Ovary (tissue), 7 donors: ENCODE measurements at regions not wholly inside any gene's neighbourhood (a gene's known extent, or its start where the extent isn't known, plus 50 kb on each side); places are given as distances from the start of the nearest gene placed in this dataset.
"Not testable (repeated sequence)": the region's sequence is repeated elsewhere in the genome, so short reads cannot be mapped to it uniquely, and the experiment has no call there.

Source experiments
- DNase-seq, 5 donors: peaks; one replicate each; pipeline ENCODE4 v3.0.0-alpha.2; 2019 to 2020
- H3K27ac ChIP-seq, 2 donors: fragments of 200-600 bp; one replicate each; pipeline versions ENCODE4 v1.5.1 to v1.8.0; 2019 to 2022
- H3K27me3 ChIP-seq: fragments of 200-600 bp; one replicate; pipeline ENCODE4 v1.8.0; 2022
- H3K36me3 ChIP-seq: fragments of 200-600 bp; sonication (generic); one replicate; pipeline ENCODE4 v1.5.1; 2019
- H3K4me1 ChIP-seq: one replicate; pipeline ENCODE4 v1.8.1; 2013; ENCODE audit warnings: mild to moderate bottlenecking, moderate library complexity; ENCODE audit not compliant: insufficient read depth
- H3K4me3 ChIP-seq: fragments of 200-600 bp; sonication (generic); one replicate; pipeline ENCODE4 v1.5.1; 2017
- H3K9me3 ChIP-seq, 2 donors: fragments of 200-600 bp in 1 of 2; sonication (generic) in 1 of 2; one replicate each; pipeline versions ENCODE4 v1.5.1 to v1.8.1; 2013 to 2019; ENCODE audit warnings: mild to moderate bottlenecking in 1 of 2, moderate library complexity in 1 of 2
- CTCF ChIP-seq, 3 donors: fragments of 450-650 bp in 2 of 3; fragments of 200-600 bp in 1 of 3; IDR thresholded peaks; one replicate each; pipeline versions ENCODE4 v1.5.1 to v1.8.0; 2016 to 2022; ENCODE audit warnings: antibody characterized with exemption in 3 of 3, mild to moderate bottlenecking in 1 of 3
- EP300 ChIP-seq: sonication (generic); formaldehyde crosslinking; IDR thresholded peaks from one replicate; pipeline ENCODE4 v1.6.1; 2017; ENCODE audit warnings: antibody characterized with exemption
- POLR2A ChIP-seq: fragments of 450-650 bp; IDR thresholded peaks from one replicate; pipeline ENCODE4 v1.6.1; 2017; ENCODE audit warnings: antibody characterized with exemption, mild to moderate bottlenecking, moderate library complexity
- WGBS, 3 donors: extraction: QIAGEN DNeasy Blood & Tissue Kit in 1 of 3; methylation state at CpG; one replicate each; pipeline versions ENCODE4 v1.1.5 to v1.1.7; 2013 to 2017; 5-methylcytosine and 5-hydroxymethylcytosine counted together
- intact Hi-C, 4 donors: fragments of 100-400 bp; cut with DNase I; formaldehyde crosslinking; loops; one replicate each; pipeline versions ENCODE4 v1.11.0 to v1.15.1; 2022 to 2023
- donor health status: DM: no; HTN: no; CAD: no; lungs with moderate emphysema.
- donor health status: DM: no; HTN: no; CAD: no.
- donor health status: Bipolar disorder and iron deficiency.
- donor health status: DM: no; HTN: no; CAD: no.
- donor health status: DM: yes; HTN: yes; CAD: no.

DNA sequence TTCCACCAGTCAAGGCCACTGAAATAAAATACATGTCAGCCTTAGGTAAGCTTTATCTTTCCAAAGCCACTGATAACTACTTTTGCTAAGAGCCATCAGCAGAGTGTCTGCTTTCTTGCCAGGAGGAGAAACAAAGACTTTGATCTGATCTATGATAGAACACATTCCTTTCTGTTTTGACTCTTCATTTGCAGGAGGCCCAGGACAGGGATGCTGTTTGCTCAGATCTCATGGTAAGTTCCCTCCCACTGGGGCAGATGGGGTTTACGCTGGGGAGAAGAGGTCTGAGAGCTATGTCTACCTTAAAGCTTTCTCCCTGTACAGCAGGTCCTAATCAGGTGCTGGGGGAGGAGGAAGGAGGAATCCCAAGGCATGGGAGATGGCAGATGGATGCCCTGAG, 497.6 kb downstream of the NTRK2 start:
- whole genome bisulfite sequencing, 3 donors = 71 to 86% (median 77%) methylated on average over 1 of the region's 1 CpG
- Histone ChIP-seq H3K36me3 (no peaks in the 10 kb centered on the region), H3K9me3 (no peaks in the 10 kb centered on the region), H3K4me3 (no peak overlapping the region), H3K27me3 (no peaks in the 10 kb centered on the region), H3K27ac (no peak overlapping the region), H3K4me1 (no peaks in the 10 kb centered on the region)
- DNase-seq = no peak
- TF ChIP-seq POLR2A = no peak
- TF ChIP-seq CTCF (IDR thresholded peaks at IDR 0.05) = no peak
- TF ChIP-seq EP300 = no peak
- intact Hi-C loops = no loop called here

DNA sequence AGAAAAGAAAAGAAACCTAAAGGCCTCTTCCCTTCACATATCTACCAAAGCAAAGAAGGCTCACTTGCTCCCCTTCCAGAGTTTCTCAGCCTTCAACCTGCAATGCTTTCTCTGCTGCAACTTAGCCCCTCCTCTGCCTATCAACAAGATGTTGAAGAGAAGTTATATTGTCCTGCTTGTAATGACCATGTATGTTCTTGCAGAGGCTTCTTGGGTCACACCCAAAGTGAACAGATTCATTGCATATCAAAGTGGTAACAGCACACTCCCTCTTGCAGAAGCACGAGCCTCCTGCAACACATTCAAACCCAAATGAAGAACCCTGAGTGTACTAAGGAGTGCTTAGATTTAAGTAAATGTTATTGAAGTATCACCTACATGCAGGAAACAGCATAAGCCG, 494.3 kb downstream of the NTRK2 start:
- TF ChIP-seq POLR2A (no peak), EP300 (no peak), CTCF (IDR thresholded peaks at IDR 0.05) (no peak)
- 77 to 91% (median 82%) methylated on average over 2 of the region's 2 CpGs for WGBS, 3 donors
- intact Hi-C loops = no loop called here
- no peaks in the 10 kb centered on the region for H3K4me1 ChIP-seq
- H3K27me3 ChIP-seq = no peaks in the 10 kb centered on the region
- no peaks in the 10 kb centered on the region for H3K9me3 ChIP-seq
- no peak for DNase-seq
- H3K27ac ChIP-seq = no peak overlapping the region
- no peaks in the 10 kb centered on the region for H3K36me3 ChIP-seq
- no peak overlapping the region for H3K4me3 ChIP-seq

- H3K27ac ChIP-seq = no peak overlapping the region
- no peak for TF ChIP-seq POLR2A
- no peak for TF ChIP-seq CTCF (IDR thresholded peaks at IDR 0.05)
- no peak for TF ChIP-seq EP300
- 90 to 91% (median 91%) methylated on average over 1 of the region's 1 CpG for WGBS, 3 donors
Observed at GRCh38 chr9:85163415-85163814, 493.9 kb downstream of the NTRK2 start.

DNA sequence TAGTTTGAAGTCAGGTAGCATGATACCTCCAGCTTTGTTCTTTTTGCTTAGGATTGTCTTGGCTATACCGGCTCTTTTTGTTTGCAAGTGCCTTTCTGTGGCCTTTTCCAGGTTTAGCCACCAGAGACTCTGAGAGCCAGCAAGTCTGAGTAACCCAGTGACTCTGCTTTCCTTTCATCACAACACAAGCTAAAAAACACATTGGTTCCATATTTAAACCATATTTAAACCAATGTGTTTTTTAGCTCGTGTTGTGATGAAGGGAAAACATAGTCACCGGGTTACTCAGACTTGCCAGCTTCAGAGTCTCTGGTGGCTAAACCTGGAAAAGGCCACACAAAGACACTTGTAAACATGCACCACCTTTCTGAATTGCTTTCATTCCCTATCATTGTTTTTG, 493.3 kb downstream of the NTRK2 start:
- no peak overlapping the region for H3K27ac ChIP-seq
- WGBS, 3 donors = 54 to 73% (median 60%) methylated on average over 3 of the region's 3 CpGs
- intact Hi-C loops = no loop called here

More at GRCh38 chr9:85163415-85163814, 493.9 kb downstream of the NTRK2 start:
- Histone ChIP-seq H3K36me3 (no peaks in the 10 kb centered on the region), H3K4me3 (no peak overlapping the region), H3K4me1 (no peaks in the 10 kb centered on the region), H3K9me3 (no peaks in the 10 kb centered on the region), H3K27me3 (no peaks in the 10 kb centered on the region)
- intact Hi-C loops = no loop called here
- DNase-seq = no peak

DNA sequence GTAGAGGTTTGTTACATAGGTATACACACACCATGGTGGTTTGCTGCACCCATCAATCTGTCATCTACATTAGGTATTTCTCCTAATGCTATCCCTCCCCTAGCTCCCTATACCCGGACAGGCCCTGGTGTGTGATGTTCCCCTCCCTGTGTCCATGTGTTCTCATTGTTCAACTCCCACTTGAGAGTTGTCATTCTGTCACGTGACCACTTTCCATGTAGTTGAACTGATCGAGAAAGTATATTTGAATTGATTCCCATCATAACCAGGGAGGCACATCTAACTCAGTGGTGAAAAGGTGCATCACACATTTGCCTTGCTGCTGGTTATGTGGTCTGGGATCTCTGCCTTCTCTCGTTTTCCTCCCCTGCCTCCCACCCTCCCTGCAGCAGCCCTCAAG, 491.4 kb downstream of the NTRK2 start:
- intact Hi-C loops, H3K9me3 ChIP-seq: not testable (repeated sequence)

More for the DNA sequence above, 493.3 kb downstream of the NTRK2 start:
- TF ChIP-seq POLR2A = no peak
- no peak for TF ChIP-seq EP300
- TF ChIP-seq CTCF (IDR thresholded peaks at IDR 0.05) = no peak
- Histone ChIP-seq H3K9me3 (no peaks in the 10 kb centered on the region), H3K4me3 (no peak overlapping the region), H3K4me1 (no peaks in the 10 kb centered on the region), H3K36me3 (no peaks in the 10 kb centered on the region), H3K27me3 (no peaks in the 10 kb centered on the region)
- no peak for DNase-seq

More for the DNA sequence above, 491.4 kb downstream of the NTRK2 start:
- not testable (repeated sequence) for H3K36me3 ChIP-seq, H3K27me3 ChIP-seq, H3K4me3 ChIP-seq, DNase-seq, H3K27ac ChIP-seq, H3K4me1 ChIP-seq
- 74 to 83% (median 75%) methylated on average over 4 of the region's 4 CpGs for WGBS, 3 donors
